ENCODE measurements at regions not wholly inside any gene's neighbourhood (a gene's known extent, or its start where the extent isn't known, plus 50 kb on each side); places are given as distances from the start of the nearest gene placed in this dataset.

- Histone ChIP-seq H3K27me3 (replicated peaks) (no peaks in the 10 kb centered on the region), H3K36me3 (replicated peaks) (no peaks in the 10 kb centered on the region), H3K27ac (no peak overlapping the region), H3K4me3 (ENCODE audit: low read depth, low read length) (no peak overlapping the region)
- in situ Hi-C loops (cut with HindIII; ENCODE audit: low pct_ligation_motif_present, low sequenced_read_pairs), result no loop called here
- TF ChIP-seq CTCF (IDR thresholded peaks at IDR 0.05; ENCODE audit: low read depth, low read length, missing control alignments), result no peak
- DNase-seq, result no peak
Measured at GRCh38 chr10:63915240-63915639, 394.0 kb downstream of the REEP3 start.

GRCh38 chr10:63917363-63917762 lies 396.2 kb downstream of the REEP3 start:
- in situ Hi-C loops (cut with HindIII; ENCODE audit: low pct_ligation_motif_present, low sequenced_read_pairs), result no loop called here
- no peak for TF ChIP-seq CTCF (IDR thresholded peaks at IDR 0.05; ENCODE audit: low read depth, low read length, missing control alignments)
- no peak overlapping the region for H3K4me3 ChIP-seq (ENCODE audit: low read depth, low read length)
- no peak for DNase-seq
- H3K27ac ChIP-seq, result no peak overlapping the region
- H3K27me3 ChIP-seq (replicated peaks), result no peaks in the 10 kb centered on the region
- no peaks in the 10 kb centered on the region for H3K36me3 ChIP-seq (replicated peaks)

GRCh38 chr10:63919575-63920279 lies 398.5 kb downstream of the REEP3 start:
- no peak for DNase-seq
- H3K27ac ChIP-seq, result no peak overlapping the region
- in situ Hi-C loops (cut with HindIII; ENCODE audit: low pct_ligation_motif_present, low sequenced_read_pairs), result no loop called here
- TF ChIP-seq CTCF (IDR thresholded peaks at IDR 0.05; ENCODE audit: low read depth, low read length, missing control alignments), result no peak
- H3K27me3 ChIP-seq (replicated peaks), result no peaks in the 10 kb centered on the region
- H3K36me3 ChIP-seq (replicated peaks), result no peaks in the 10 kb centered on the region
- H3K4me3 ChIP-seq (ENCODE audit: low read depth, low read length), result no peak overlapping the region

- Histone ChIP-seq H3K36me3 (replicated peaks) (no peaks in the 10 kb centered on the region), H3K27ac (no peak overlapping the region), H3K4me3 (ENCODE audit: low read depth, low read length) (no peak overlapping the region), H3K27me3 (replicated peaks) (no peaks in the 10 kb centered on the region)
- no peak for TF ChIP-seq CTCF (IDR thresholded peaks at IDR 0.05; ENCODE audit: low read depth, low read length, missing control alignments)
- in situ Hi-C loops (cut with HindIII; ENCODE audit: low pct_ligation_motif_present, low sequenced_read_pairs), result no loop called here
- DNase-seq, result no peak
Measured at GRCh38 chr10:63920926-63921325, 399.7 kb downstream of the REEP3 start.

GRCh38 chr10:63921908-63922467 lies 400.8 kb downstream of the REEP3 start:
- no peak for DNase-seq
- TF ChIP-seq CTCF (IDR thresholded peaks at IDR 0.05; ENCODE audit: low read depth, low read length, missing control alignments), result no peak
- Histone ChIP-seq H3K27ac (no peak overlapping the region), H3K36me3 (replicated peaks) (no peaks in the 10 kb centered on the region), H3K27me3 (replicated peaks) (no peaks in the 10 kb centered on the region), H3K4me3 (ENCODE audit: low read depth, low read length) (no peak overlapping the region)
- in situ Hi-C loops (cut with HindIII; ENCODE audit: low pct_ligation_motif_present, low sequenced_read_pairs), result no loop called here
